Hepatocyte (in vitro differentiated cells): ENCODE measurements at regions not wholly inside any gene's neighbourhood (a gene's known extent, or its start where the extent isn't known, plus 50 kb on each side); places are given as distances from the start of the nearest gene placed in this dataset.

Experiments
- DNase-seq: peaks from one replicate; pipeline ENCODE4 v3.0.0-alpha.2; 2016; ENCODE audit warnings: low spot score
- H2AFZ ChIP-seq: fragments of 200-600 bp; sonication (generic); 2 replicates; pipeline ENCODE4 v1.6.0; 2016; ENCODE audit warnings: antibody characterized with exemption, mild to moderate bottlenecking
- H3K27ac ChIP-seq: fragments of 200-600 bp; sonication (generic); 2 replicates; pipeline ENCODE4 v1.5.1; 2016; ENCODE audit warnings: mild to moderate bottlenecking
- H3K27me3 ChIP-seq: fragments of 200-600 bp; sonication (generic); 2 replicates; pipeline ENCODE4 v1.6.1; 2016
- H3K36me3 ChIP-seq: fragments of 200-600 bp; sonication (generic); replicated peaks from 2 replicates; pipeline ENCODE4 v1.5.1; 2016; ENCODE audit warnings: low read depth; ENCODE audit not compliant: insufficient read depth
- H3K4me1 ChIP-seq: fragments of 200-600 bp; sonication (generic); 2 replicates; pipeline ENCODE4 v1.5.1; 2016; ENCODE audit warnings: mild to moderate bottlenecking, moderate library complexity; ENCODE audit not compliant: insufficient read depth
- H3K4me2 ChIP-seq: fragments of 200-600 bp; sonication (generic); 2 replicates; pipeline ENCODE4 v1.6.0; 2016
- H3K4me3 ChIP-seq: fragments of 200-600 bp; sonication (generic); 2 replicates; pipeline ENCODE4 v1.5.1; 2016; ENCODE audit warnings: mild to moderate bottlenecking
- H3K79me2 ChIP-seq: fragments of 200-600 bp; sonication (generic); 2 replicates; pipeline ENCODE4 v1.6.0; 2017; ENCODE audit warnings: mild to moderate bottlenecking
- H3K9me2 ChIP-seq: fragments of 200-600 bp; sonication (generic); replicated peaks from 2 replicates; pipeline ENCODE4 v1.6.0; 2017; ENCODE audit warnings: mild to moderate bottlenecking; ENCODE audit not compliant: insufficient read depth
- H3K9me3 ChIP-seq: fragments of 200-600 bp; sonication (generic); 2 replicates; pipeline ENCODE4 v1.5.1; 2016; ENCODE audit warnings: low read depth, mild to moderate bottlenecking
- H4K20me1 ChIP-seq: fragments of 200-600 bp; sonication (generic); 2 replicates; pipeline ENCODE4 v1.6.0; 2016; ENCODE audit warnings: mild to moderate bottlenecking; ENCODE audit not compliant: insufficient read depth, poor library complexity, severe bottlenecking
- EZH2 ChIP-seq: fragments of 200-600 bp; sonication (generic); IDR thresholded peaks from 2 replicates; pipeline ENCODE4 v1.6.1; 2016; ENCODE audit warnings: antibody characterized with exemption, mild to moderate bottlenecking, borderline replicate concordance
- EZH2phosphoT487 ChIP-seq: fragments of 200-600 bp; sonication (generic); IDR thresholded peaks from one replicate; pipeline ENCODE4 v1.6.1; 2018; ENCODE audit warnings: antibody characterized with exemption, mild to moderate bottlenecking, low read depth, moderate library complexity; ENCODE audit not compliant: unreplicated experiment, severe bottlenecking
- WGBS: methylation state at CpG from one replicate; pipeline ENCODE4 v1.1.6; 2016; ENCODE audit warnings: low lambda C conversion rate; ENCODE audit errors: missing lambda C conversion rate; 5-methylcytosine and 5-hydroxymethylcytosine counted together
- TF ChIP-seq, protein P1 (sequence below): fragments of 200-600 bp; sonication (generic); IDR thresholded peaks from 2 replicates; pipeline ENCODE4 v1.5.1; 2016; ENCODE audit warnings: antibody characterized with exemption, mild to moderate bottlenecking; ENCODE audit not compliant: poor library complexity

DNA sequence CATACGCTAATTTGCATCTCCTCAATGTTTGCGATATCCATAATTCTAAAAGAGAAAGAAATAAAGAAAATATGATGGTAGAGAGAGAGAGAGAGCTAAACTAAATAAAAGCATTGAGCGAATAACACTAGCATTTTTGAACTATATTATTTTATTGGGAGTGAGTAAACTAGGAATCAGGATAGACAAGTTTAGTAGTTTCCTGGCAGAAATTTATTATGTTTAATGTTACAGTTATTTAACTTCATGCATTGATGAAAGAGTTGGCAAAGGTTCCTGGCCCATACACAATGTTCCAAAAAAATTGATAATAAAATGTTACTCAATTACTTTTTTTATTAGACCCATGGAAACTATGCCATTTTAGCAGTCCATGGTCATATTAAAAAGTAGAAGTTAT lies 1708.2 kb upstream of the CDH6 start:
- Histone ChIP-seq H3K4me3 (no peak overlapping the region), H3K9me2 (no peaks in the 10 kb centered on the region), H3K4me2 (no peak overlapping the region), H3K27ac (no peak overlapping the region), H3K4me1 (no peaks in the 10 kb centered on the region), H2AFZ (no peak overlapping the region), H3K27me3 (no peaks in the 10 kb centered on the region), H4K20me1 (no peaks in the 10 kb centered on the region), H3K36me3 (no peaks in the 10 kb centered on the region), H3K79me2 (no peaks in the 10 kb centered on the region), H3K9me3 (no peaks in the 10 kb centered on the region)
- TF ChIP-seq, protein P1, sequence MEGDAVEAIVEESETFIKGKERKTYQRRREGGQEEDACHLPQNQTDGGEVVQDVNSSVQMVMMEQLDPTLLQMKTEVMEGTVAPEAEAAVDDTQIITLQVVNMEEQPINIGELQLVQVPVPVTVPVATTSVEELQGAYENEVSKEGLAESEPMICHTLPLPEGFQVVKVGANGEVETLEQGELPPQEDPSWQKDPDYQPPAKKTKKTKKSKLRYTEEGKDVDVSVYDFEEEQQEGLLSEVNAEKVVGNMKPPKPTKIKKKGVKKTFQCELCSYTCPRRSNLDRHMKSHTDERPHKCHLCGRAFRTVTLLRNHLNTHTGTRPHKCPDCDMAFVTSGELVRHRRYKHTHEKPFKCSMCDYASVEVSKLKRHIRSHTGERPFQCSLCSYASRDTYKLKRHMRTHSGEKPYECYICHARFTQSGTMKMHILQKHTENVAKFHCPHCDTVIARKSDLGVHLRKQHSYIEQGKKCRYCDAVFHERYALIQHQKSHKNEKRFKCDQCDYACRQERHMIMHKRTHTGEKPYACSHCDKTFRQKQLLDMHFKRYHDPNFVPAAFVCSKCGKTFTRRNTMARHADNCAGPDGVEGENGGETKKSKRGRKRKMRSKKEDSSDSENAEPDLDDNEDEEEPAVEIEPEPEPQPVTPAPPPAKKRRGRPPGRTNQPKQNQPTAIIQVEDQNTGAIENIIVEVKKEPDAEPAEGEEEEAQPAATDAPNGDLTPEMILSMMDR, result no peak
- TF ChIP-seq EZH2phosphoT487 (no peak), EZH2 (no peak)
- WGBS, result 73% methylated on average over 3 of the region's 3 CpGs
- DNase-seq, result no peak

DNA sequence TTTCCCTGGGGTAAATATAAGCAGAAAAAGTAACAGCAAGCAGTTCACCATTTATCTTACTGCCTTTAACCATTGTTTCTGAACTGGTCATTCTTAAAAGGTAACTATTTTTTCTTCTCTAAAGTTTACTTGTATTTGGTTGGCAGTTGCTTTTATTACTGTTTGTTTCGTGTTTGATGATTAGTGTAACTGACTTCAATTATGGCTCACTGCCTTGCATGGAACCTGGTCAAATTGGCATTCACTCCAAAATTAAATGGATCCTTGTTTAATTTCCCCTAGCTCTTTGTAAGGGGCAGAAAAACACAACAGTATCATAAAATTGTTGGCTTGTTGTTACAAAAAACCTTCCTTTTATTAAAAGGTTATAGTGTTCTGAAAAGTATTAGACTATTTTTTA lies 1723.9 kb upstream of the CDH6 start:
- H2AFZ ChIP-seq, result no peak overlapping the region
- H3K4me1 ChIP-seq, result no peaks in the 10 kb centered on the region
- no peak for TF ChIP-seq EZH2phosphoT487
- no peak for TF ChIP-seq EZH2
- TF ChIP-seq, protein P1, result no peak
- no peaks in the 10 kb centered on the region for H4K20me1 ChIP-seq
- H3K9me2 ChIP-seq, result no peaks in the 10 kb centered on the region
- no peaks in the 10 kb centered on the region for H3K27me3 ChIP-seq
- WGBS, result 62% methylated on average over 1 of the region's 1 CpG
- H3K27ac ChIP-seq, result no peak overlapping the region
- H3K79me2 ChIP-seq, result no peaks in the 10 kb centered on the region
- H3K9me3 ChIP-seq, result no peaks in the 10 kb centered on the region
- H3K4me2 ChIP-seq, result no peak overlapping the region
- H3K4me3 ChIP-seq, result no peak overlapping the region
- DNase-seq, result no peak
- H3K36me3 ChIP-seq, result no peaks in the 10 kb centered on the region

DNA sequence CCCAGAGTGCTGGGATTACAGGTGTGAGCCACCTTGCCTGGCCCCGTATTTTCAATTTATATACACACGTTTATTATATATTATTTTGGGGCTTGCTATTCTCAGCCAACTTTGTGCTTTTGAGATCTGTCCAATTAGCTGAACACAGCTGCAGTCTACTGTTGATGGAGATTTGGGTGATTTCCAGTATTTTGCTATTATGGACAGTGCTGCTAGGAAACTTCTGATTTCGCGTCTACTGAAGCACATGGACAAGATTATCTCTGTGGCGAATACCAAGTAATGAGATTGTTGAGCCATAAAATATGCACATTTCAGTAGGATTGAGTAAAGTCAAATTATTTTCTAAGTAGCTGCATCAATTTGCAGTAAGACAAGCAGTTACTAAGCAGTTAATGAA lies 1731.2 kb upstream of the CDH6 start:
- 79% methylated on average over 5 of the region's 5 CpGs for WGBS
- no peaks in the 10 kb centered on the region for H3K79me2 ChIP-seq
- no peaks in the 10 kb centered on the region for H3K36me3 ChIP-seq
- no peak overlapping the region for H3K27ac ChIP-seq
- no peaks in the 10 kb centered on the region for H4K20me1 ChIP-seq
- no peaks in the 10 kb centered on the region for H3K9me2 ChIP-seq
- no peak for DNase-seq
- no peaks in the 10 kb centered on the region for H3K9me3 ChIP-seq
- TF ChIP-seq, protein P1, result no peak
- TF ChIP-seq EZH2 (no peak), EZH2phosphoT487 (no peak)
- no peak overlapping the region for H3K4me2 ChIP-seq
- no peaks in the 10 kb centered on the region for H3K27me3 ChIP-seq
- no peak overlapping the region for H2AFZ ChIP-seq
- H3K4me3 ChIP-seq, result no peak overlapping the region
- no peaks in the 10 kb centered on the region for H3K4me1 ChIP-seq
